RPMI8226 (cell line): ENCODE measurements at regions not wholly inside any gene's neighbourhood (a gene's known extent, or its start where the extent isn't known, plus 50 kb on each side); places are given as distances from the start of the nearest gene placed in this dataset.

ENCODE experiments used
- DNase-seq: peaks from one replicate; pipeline ENCODE4 v3.0.0-alpha.2; 2015

DNA sequence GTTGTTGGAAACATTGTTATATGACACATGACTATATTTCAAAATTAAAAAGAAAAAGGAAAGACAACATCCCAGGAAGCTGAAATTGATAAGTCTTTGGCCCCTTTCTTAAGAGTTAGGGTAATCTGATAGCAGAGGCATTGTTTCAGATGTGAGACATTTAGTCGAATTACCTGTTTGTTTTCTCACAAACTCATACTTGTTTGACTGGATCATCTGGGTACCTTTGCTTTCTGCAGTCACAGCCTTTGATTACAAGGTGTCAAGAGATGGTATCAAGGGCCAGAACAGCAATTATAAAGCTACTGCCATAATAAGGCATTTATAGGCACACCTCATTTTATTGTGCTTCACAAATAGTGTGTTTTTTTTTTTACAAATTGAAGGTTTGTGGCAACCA, 136.3 kb downstream of the DUSP10 start:
- DNase-seq, result no peak

DNA sequence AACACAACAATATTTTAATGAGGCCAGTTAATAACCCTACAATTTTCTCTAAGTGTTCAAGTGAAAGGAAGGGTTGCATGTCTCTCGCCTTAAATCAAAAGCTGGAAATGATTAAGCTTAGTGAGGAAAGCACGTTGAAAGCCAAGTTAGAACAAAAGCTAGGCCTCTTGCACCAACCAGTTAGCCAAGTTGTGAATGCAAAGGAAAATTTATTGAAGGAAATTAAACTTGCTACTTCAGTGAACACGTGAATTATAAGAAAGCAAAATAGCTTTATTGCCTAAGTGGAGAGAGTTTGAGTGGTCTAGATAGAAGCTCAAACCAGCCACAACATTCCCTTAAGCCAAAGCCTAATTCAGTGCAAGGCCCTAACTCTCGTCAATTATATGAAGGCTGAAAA, 135.6 kb downstream of the DUSP10 start:
- DNase-seq, result no peak

DNA sequence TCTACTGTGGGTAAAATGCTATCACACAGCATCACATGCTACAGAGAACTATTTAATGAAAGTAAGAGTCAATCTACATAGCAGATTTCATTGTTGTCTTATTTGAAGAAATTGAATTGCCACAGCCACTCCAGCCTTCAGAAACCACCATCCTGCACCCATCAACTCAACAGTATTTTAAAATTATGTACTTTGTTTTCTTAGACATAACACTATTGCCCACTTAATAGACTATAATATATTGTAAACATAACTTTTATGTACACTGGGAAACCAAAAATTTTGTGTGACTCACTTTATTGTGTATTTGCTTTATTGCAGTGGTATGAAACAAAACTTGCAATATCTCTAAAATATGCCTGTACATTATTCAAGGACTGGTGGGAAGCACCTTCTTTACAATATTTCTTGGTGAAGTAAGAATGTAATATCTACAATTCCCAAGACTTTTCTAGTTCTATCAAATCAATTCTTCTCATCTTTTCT, 133.0 kb downstream of the DUSP10 start:
- DNase-seq, result no peak

DNA sequence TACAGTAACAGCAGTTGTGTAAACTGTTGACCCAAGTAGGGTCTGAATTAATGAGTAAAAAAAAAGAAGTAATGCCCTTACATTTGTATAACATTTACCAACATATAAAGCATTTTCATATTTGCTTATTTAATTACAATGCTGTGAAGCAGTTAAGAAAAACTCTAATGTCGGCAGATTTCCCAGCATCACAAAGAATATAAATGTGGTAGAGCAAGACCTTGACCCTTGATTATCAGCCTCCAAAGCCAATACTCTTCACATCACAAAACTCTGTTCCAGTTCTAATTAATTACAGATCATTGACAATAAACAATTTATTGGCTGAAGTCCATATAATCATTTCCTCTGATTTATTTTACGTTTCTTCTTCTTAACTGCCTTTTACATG, 130.2 kb downstream of the DUSP10 start:
- DNase-seq, result no peak

DNA sequence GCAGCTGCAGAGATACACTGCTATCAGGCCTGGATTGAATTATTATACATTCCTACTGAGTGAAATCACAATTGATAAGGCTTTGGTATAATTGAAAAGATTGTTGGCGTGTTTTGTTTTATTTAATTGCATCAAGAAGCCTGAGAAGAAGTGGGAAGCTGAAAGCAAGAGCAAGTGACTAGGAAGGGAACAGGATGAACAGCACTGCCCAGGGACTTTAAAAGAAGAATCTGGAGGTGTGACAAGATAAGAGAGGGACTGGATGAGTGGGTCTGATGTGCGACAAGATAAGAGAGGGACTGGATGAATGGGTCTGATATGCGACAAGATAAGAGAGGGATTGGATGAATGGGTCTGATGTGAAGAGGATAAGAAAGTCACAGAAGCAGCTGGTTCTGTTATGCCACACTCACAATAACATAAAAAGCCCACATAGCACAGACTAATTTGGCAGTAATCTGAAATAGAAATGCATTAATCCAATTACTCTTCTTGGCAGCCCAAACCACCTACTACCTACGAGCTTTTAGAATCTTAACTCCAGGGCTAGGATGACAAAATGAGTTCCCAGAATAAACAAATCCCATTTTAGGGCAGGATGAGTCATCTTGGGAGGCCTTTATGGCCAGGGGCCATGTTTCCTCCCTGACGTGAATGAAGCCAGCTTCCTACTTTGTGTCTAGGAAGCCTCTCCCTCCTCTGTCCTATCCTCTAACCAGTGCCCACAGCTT, 129.7 kb downstream of the DUSP10 start:
- no peak for DNase-seq

DNA sequence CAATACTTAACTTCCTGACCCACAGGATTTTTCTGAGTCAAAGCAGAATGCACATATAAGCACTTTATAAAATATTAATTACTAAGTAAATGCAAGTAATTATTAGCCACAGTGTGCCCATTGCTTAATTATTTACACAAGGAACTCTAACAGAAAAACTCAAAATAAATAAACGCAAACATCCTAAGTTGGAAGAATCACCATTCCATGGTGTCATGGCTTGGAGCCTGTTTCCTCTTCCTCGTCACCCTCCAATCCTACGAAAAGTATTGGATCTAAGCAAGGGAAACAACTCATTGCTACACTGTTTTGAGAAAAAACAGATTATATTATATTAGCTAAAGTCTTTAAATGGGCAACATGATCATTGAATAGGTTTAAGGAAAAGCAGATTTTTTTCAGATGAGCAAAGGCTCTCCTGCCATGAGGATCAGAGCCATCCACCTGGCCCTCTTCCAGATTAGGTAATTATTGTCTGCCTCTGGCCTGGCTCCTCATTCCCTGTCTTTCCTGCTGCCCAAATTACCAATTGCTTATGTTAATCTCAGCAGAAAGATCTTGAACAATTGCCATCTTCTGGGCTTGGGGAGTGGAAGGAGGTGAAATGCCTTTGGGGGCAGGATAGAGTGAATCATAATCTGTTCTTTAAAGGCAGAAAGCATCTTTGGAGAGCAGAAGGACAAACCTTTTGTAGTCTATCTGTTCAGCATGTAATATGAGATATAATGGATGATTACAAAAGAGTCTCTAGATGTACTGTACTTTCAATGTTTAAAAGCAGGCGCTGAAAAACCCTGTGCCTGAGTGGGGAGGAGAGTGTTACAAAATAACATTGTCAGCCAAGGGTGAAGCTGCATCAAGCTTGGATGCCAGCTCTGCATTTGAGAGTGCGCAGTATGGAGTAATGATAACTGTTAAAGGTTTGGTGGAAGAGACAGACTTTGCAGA, 121.2 kb downstream of the DUSP10 start:
- no peak for DNase-seq

DNA sequence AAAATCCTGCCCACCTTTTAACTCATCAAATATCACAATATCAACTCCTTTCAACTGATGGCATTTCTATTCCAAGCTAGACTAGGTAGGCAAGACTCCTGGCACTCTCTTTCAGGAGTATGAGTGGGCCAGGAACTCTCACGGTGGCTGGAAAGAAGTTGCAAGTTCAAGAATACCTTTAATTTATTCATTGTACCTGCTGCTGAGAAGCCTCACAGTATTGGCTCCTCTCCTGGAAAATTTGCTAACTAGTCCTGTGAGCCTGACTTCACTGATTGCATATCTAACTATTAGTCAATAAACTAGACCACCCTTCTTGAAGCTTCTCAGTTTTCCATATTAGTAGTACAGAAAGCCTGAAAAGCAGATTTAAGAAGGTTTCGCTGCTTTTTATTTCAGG, 120.2 kb downstream of the DUSP10 start:
- DNase-seq, result no peak

DNA sequence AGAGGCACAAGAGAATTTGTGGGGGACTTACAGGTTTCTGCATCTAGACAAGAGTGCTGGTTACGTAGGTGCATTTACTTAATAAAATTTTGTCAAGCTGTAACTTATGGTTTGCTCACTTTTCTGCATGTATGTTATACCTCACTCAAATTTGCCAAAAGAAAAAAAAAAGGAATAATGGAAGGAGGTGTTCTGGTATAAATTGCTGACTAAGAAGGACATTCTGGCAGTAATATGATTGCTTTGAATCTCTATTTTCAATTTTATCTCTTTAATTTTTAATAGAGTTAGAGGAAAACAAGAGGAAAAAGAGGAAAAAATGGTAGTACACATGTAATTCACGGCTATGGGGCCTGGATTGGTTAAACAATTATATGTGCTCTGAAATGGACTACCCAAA, 119.5 kb downstream of the DUSP10 start:
- no peak for DNase-seq

DNA sequence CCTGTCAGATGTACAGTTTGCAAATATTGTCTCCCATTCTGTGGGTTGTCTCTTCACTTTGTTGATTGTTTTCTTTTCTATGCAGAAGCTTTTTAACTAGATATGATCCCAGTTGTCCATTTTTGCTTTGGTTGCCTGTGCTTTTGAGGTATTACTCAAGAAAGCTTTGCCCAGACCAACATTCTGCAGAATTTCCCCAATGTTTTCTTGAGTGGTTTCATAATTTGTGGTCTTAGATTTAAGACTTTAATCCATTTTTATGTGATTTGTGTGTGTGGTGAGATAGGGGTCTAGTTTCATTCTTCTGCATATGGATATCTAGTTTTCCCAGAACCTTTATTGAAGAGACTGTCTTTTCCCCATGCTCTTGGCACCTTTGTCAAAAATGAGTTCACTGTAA, 116.9 kb downstream of the DUSP10 start:
- DNase-seq, result no peak

DNA sequence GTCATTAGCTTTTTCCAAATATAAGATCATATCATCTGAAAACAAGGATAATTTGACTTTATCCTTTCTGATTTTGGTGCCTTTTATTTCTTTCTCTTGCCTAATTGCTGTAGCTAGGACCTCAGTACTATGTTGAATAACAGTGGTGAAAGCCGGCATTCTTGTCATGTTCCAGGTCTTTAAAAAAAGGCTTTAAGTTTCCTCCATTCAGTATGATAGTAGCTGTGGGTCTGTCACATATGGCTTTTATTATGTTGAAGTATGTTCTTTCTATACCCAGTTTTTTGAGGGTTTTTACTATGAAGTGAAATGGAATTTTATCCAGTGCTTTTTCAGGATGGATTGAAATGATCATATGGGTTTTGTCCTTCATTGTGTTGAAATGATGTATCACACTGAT, 115.8 kb downstream of the DUSP10 start:
- no peak for DNase-seq

DNA sequence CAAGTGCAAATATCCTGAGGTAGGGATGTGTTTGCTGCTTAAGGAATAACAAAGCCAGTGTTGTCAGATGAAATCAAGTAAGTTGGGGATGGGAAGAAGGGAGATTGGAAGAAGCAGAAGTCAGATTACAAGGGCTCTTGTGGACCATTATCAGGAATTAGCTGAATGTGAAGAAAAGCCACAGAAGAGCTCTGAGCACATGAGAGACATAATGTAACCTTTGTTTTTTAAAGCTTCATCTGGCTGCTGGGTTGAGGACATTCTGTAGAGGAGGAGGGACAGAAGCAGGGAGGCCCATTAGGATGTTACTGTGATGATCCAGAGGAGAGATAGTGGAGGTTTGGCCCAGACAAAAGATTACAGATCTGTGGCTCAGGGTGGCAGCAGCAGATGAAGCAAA, 111.7 kb downstream of the DUSP10 start:
- no peak for DNase-seq

DNA sequence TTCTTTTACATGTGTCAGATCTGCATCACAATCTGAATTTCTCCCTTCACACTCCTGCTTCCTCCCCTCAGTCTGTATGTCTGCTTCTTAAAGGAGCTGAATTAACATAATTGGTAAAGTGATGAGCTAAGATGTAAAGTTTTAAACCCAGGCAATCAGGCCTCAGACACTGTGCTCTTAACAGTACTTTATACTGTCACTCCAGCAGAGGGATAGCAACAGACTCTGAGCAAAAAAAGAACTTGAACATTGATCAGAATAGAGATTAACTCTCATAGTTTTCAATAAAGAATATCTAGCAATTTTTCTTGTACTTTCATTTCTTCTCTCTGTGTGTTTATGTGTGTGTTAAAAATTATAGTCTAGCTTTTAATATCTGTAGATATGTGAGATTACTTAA, 110.3 kb downstream of the DUSP10 start:
- DNase-seq, result no peak

DNA sequence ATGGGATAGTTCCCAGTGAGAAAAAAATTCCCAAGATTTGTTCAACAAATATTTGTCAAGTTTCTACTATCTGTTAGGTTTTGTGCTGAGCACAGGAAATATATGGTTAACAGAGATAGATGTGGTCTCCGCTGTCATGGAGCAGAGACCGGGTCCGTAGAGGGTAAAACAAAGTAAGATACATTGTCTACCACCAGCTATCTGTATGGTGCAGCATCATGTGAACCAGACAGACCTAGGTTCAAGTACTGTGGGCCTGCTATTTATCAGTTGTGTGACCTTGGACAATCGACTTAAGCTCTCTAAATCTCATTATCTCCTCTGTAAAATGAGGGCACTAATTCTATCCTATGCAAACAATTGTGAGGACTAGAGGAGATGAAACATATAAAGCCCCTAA, 109.8 kb downstream of the DUSP10 start:
- no peak for DNase-seq

DNA sequence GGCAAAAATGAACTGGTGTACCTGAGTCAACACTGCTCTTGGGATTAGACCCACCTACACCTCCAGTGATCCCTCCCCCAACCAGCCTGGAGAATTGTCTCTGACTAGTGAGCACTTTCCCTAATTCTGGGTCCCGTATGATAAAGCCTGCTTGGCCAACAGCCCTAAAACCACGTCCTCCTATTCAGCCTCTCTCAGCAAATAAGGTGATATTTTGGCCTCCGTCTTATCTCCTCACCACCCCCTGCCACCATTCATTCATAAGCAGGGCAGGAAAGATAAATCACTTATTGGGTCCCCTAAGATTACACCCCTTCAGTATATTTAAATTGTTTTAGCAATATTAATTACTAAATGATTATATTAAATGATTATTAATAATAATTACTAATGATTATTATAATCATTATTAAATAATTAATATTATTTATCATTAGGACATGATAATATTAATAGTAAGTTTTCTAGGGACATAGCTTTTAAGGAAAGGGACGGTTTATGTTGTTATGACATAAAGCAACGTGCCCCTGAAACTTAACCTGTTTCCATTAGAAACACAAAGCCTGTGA, 108.0 kb downstream of the DUSP10 start:
- no peak for DNase-seq

DNA sequence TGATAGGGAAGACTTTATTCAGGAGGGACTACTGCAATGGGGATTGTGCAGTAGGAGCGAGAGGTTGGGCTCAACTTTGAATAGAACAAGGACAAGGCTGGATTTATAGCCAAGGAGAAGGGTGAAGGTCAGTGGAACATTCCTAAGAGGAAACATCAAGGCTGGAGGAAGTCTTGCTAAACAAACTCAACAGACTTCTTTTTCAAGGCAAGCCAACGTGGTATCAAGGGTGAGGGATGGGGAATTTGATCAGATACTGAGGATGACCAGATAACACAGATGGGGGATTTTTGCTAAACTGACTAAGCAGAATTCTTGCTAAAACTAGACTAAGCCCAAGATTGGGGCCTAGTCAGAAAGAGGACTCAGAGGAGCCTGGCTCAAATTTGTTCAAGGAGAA, 107.3 kb downstream of the DUSP10 start:
- DNase-seq, result no peak

DNA sequence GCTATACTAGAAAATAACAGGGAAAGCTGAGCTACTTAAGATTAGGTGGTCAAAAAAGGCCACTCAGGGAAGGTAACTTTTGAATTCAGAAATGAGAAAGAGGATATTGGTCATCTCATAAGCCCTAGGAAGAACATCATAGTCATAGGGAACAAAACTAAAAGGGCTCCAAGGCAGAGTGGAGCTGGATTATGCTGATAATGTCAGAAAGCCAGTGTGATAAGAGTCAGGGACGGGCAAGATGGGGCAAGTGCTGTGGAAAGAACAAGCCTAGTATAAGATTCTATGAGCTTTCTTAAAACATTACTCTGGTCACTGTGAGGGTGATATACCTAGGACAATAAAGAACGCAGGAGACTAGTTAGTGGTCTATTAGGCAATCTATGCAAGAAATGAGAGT, 106.6 kb downstream of the DUSP10 start:
- DNase-seq, result no peak

DNA sequence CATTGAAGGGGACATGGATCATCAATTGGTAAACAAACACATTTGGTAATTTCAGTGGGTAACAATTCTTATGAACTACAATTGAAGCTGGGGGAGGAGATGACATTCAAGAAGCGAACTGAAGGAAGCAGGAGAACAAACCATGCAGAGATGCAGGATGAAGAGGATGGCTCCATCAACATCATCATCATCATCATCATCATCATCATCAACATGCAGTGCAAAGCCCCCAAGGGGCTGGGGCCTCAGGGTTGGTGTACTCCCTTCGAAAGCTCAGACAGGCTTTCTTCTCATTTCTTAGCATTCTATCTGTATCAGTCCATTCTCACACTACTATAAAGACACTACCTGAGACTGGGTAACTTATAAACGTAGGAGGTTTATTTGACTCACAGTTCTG, 105.8 kb downstream of the DUSP10 start:
- DNase-seq, result no peak

DNA sequence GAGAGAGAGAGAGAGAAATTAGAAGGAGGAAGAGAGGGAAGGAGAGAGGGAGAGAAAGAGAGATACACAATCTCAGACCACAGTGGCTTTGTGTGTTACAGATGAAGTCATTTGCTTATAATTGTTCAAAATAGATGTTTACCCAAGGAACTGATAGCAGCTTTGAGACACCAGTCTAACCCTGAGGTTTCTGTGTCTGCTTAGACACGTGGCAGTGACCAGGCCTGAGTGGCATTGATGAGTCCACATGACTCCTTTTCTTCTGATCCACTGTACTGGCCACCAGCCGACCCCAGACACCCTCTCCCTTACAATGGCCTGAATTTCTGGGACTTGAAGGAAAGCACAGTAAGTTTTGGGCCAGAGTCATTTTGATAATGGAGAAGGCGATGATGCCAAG, 104.9 kb downstream of the DUSP10 start:
- DNase-seq, result no peak

DNA sequence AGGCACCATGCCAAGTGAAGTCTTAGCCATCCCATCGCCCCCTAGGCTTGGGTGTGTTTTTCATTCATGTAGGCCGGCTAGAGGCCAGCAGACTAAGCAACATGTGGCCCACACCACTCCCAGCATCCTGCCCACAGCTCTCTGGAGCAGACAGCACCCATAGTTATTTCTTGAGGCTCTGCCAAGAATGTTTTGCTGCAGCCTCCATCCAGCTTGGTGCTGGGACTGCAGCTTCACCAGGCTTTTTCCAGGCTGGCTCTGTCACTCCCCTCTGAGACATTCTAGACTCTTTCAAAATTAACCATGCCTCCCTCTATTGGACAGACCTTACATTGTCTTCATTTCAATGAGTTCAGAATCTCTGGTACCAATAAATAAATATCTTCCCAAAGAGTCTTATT, 104.2 kb downstream of the DUSP10 start:
- no peak for DNase-seq

DNA sequence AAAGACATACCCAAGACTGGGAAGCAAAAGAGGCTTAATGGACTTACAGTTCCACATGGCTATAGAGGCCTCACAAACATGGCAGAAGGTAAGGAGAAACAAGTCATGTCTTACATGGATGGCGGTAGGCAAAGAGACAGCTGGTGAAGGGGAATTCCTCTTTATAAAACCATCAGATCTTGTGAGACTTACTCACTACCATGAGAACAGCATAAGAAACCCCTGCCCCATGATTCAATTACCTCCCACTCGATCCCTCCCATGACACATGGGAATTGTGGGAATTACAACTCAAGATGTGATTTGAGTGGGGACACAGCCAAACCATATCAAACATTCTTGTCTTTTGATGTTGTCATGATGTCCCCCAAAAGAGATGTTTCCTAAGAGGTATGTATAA, 103.3 kb downstream of the DUSP10 start:
- DNase-seq, result no peak

DNA sequence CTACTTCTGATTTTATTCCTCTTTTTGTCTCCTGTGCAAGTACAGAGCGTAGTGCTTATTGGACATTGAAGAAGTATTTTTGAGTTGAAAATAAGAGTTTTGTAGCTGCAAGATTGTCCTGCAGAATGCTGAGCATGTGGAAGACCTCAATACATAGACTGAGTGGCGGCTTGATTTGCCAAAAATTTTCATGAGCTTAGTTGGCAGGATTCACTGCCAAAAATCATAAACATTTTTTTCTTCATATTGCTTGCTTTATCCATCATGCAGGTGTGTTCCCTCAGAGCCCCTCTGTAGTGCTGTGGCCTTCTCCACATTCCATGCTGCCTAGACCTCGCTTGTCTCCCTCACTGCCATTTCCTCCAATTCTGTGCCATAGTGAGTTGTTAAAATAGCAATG, 100.1 kb downstream of the DUSP10 start:
- DNase-seq, result no peak

DNA sequence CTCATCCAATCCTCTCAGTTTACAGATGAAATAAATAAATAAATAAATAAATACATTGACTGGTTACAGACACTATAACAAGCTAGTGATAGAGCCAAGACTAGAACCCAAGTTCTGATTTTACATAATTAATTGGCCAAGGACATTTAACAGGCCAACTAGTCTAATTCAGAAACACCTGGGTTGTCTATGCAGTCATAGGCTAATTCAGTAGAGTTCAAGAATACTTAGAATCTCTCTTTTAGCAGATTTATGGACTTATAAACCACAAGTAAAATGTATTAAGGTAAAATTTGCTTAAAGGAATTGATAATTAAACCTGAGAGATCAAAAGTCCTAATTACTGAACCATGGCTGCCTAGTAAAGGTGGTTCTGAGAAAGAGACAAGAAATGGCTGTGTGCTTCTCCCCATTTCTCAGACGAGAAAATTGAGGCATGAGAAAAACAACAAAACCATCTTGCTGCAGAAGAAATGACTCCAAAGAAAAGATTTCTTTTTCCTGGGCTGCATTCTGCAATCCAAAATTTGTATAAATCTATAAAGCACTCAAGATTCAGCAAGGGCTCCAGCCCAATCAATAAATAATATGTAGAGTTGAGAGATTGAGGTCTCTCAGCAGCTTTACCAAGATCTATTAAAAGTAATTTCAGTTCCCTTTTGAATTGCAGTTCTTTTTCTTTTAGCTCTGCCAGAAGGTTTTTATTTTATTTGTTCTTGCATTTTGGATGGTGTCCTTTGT, 98.3 kb downstream of the DUSP10 start:
- no peak for DNase-seq

DNA sequence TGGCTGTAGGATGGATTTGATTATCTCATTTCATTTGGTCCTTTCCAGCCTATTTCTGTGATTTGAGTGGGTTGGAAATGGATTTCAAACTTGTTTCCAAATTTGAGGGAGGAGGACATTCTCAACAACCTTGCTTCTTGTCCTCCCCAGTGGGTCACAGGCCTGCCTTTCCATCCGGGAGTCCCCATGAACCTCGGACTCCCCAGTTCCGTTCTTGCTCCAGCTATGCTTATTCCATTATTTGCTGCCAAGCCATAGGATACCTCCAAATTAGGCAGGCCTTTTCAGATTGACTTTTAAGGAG, 97.8 kb downstream of the DUSP10 start:
- no peak for DNase-seq
